BE2C (cell line): ENCODE measurements at regions not wholly inside any gene's neighbourhood (a gene's known extent, or its start where the extent isn't known, plus 50 kb on each side); places are given as distances from the start of the nearest gene placed in this dataset.
"Not testable (repeated sequence)": the region's sequence is repeated elsewhere in the genome, so short reads cannot be mapped to it uniquely, and the experiment has no call there.

ENCODE experiments used
- DNase-seq: peaks from one replicate; pipeline ENCODE4 v3.0.0-alpha.2; 2020
- H3K27me3 ChIP-seq: fragments of 250-450 bp; sonication (Bioruptor Pico); 2 replicates; pipeline ENCODE4 v1.5.1; 2020; ENCODE audit warnings: mild to moderate bottlenecking
- H3K36me3 ChIP-seq: fragments of 250-450 bp; sonication (Bioruptor Pico); 2 replicates; pipeline ENCODE4 v1.5.1; 2020; ENCODE audit warnings: mild to moderate bottlenecking
- H3K4me1 ChIP-seq: fragments of 250-450 bp; sonication (Bioruptor Pico); 2 replicates; pipeline ENCODE4 v1.5.1; 2020
- H3K4me3 ChIP-seq: 2 replicates; pipeline ENCODE4 v1.5.1; 2011; ENCODE audit warnings: low read depth, low read length
- H3K9me3 ChIP-seq: fragments of 250-450 bp; sonication (Bioruptor Pico); 2 replicates; pipeline ENCODE4 v1.5.1; 2020
- TF ChIP-seq, protein P1 (sequence below): IDR thresholded peaks from 2 replicates; pipeline ENCODE4 v1.5.1; 2012; ENCODE audit warnings: mild to moderate bottlenecking, low read depth, low read length

DNA sequence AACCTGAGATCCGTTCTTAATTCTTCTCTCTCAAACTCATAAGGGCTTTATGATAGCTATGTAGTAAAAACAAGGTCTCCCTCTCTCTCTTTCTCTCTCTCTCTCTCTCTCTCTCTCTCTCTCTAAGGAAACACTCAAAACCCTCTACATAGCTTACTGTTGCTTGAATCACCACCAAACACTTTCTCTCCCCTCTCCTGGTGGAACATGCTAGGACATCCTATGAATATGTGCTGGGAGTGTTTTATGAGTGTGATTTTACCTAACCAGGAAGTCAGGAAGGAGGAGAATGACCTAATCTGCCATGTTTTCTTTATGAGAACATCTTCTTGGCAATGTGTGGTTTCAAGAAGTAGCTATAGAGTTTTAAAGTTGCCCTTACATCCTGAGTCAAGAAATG, 844.6 kb downstream of the TTLL7 start:
- H3K27me3 ChIP-seq, H3K36me3 ChIP-seq, H3K4me1 ChIP-seq, DNase-seq, H3K4me3 ChIP-seq, H3K9me3 ChIP-seq: not testable (repeated sequence)

DNA sequence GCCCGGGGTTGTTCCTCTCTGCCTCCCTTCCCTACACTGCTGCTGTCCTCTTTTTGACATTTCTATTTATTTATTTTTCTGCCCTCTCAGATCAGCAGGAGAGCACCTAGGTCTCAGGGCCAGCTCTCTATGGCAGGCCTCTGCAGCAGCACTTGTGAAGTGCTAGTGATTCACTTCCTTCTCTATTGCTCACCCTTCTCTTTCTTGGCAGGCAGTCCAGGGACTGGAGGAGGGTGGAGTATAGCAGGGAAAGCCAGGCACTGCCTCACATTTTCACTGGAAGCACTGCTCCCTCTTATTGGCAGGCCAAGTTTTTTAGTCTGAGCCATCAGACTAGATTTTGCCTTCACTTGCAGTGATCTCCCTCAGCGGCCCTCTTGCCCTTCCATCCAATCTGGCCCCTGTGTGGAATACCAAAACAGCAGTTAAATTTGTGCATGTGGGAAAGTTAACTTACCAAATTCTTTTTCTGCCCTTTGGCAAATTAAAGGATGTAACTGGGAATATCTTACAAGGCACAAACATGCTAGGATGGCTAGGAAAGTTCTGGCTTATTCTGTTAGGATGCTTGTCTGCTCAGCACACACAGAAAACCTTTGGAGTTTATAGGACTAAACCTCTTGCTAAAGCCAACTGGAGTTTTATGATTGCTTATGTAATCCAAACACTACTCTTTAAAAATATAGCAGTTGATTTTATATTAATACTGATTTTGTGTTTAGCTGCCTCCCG, 847.6 kb downstream of the TTLL7 start:
- H3K4me1 ChIP-seq, H3K36me3 ChIP-seq, DNase-seq, H3K27me3 ChIP-seq, H3K4me3 ChIP-seq, H3K9me3 ChIP-seq: not testable (repeated sequence)

DNA sequence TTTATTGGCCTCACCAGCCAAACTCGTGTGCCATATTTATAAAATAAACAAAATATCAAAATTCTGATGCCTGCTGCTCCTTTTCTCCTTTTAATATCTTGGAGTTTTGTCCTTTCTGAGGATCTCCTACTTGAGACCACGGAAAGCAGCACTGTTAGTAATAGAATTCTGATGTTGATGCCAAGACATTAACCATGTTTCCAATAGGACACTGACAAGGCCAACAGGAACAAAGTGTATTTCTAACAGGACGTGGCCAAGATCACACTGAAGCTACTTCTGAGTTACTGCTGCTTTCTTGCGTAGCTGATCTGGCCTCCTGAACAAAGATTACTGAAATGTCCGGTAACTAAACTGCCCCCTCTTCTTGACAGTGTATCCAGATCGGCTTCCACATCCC, 848.5 kb downstream of the TTLL7 start:
- not testable (repeated sequence) for H3K9me3 ChIP-seq, H3K36me3 ChIP-seq, H3K27me3 ChIP-seq, H3K4me3 ChIP-seq, DNase-seq, H3K4me1 ChIP-seq

DNA sequence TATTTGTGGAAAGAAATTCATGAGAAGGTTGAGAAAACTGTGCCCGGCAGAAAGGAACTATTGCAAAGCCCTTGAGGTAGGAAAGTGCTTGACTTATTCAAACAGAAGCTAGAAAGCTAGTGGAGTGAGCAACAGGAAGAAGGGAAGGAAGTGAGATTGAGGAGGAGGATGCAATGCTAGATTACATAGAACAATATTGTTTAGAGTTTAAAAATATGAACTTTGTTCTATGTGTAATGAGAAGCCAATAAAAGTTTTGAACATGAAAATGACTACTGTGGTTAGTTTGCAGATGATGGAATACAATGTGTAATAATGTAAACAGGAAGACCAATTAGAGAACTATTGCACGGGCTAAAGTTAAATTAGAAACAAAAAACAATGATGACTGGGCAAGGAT, 853.1 kb downstream of the TTLL7 start:
- not testable (repeated sequence) for H3K4me3 ChIP-seq, H3K27me3 ChIP-seq, H3K36me3 ChIP-seq, H3K9me3 ChIP-seq, DNase-seq, H3K4me1 ChIP-seq

DNA sequence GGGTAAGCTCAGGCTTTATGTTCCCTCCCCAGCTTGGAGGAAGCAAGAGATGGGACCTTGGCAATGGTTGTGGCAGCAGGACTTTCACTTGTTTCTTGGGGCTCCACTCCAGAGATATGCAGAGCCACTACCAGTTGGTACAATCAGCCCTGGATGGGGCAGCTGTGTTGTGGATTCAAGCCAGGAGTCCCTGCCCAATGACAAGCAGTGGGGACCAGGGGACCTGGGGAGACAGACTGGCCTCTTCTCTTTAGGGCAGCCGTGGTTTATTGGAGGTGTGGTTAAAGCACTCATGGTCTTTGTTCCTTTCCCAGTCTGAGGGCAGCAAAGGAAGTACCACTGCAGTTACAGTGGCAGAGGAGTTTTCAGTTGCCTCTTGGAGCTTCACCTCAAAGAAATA, 856.1 kb downstream of the TTLL7 start:
- DNase-seq, H3K27me3 ChIP-seq, H3K4me1 ChIP-seq, H3K36me3 ChIP-seq, H3K4me3 ChIP-seq, H3K9me3 ChIP-seq: not testable (repeated sequence)

DNA sequence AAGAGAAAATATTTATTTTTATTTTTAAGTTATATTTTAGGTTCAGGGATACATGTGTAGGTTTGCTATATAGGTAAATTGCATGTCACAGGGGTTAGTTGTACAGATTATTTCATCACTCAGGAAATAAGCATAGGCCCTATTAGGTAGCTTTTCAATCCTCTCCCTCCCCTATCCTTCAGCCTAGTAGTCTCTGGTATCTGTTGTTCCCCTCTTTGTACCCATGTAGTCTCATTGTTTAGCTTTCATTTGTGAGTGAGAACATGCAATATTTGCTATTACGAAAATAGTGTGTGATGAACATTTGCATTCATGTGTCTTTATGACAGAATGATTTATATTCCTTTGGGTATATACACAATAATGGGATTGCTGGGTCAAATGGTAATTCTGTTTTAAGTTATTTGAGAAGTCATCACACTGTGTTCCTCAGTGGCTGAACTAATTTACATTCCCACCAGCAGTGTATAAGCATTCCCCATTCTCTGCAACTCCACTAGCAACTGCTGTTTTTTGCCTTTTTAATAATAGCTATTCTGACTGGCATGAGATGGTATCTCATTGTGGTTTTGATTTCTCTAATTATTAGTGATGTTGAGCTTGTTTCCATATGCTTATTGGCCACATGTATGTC, 863.3 kb downstream of the TTLL7 start:
- not testable (repeated sequence) for H3K9me3 ChIP-seq, DNase-seq, H3K36me3 ChIP-seq, H3K4me1 ChIP-seq, H3K4me3 ChIP-seq, H3K27me3 ChIP-seq

DNA sequence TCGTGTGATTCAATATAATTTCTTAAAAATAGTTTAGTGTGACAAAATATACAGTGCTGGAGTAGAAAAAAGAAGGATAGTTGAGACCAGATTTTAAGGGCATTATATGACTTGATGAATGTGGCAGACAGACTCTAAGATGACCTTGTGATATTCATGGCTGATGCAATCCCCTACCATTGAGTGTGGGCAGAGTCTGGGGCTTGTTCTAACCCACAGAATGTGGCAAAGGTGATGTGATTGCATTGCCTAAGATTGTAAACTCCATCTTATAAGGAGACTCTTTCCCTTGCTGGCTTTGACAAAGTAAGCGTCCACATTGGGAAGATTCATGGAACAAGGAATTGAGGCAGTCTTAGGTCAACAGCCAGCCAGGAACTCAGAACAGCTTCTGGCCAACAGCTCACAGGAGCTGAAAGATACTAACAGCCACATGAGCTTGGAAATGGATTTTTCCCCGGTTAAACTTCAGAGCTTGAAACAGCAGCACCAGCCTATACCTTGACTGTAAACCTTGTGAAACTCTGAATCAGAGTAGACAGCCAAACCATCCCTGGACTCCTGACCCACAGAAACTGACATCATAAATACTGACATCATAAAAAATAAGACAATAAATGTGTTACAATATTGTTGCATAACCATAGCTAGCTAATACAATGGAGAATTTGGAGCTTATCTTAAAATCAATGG, 864.5 kb downstream of the TTLL7 start:
- not testable (repeated sequence) for H3K4me1 ChIP-seq, H3K36me3 ChIP-seq, H3K27me3 ChIP-seq, H3K9me3 ChIP-seq, H3K4me3 ChIP-seq, DNase-seq

DNA sequence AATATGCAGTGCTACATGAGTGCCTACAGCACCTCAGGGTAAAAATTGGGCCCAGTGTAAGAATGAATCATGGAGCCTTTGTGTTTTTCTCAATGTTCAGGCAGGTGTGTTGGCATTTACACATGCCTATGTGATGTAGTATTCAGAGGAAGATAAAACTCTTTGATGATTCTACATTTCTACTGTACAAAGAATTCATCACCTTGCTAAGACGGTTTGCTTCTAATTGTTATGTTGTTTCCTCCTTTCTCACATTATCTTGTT, 867.3 kb downstream of the TTLL7 start:
- no peaks in the 10 kb centered on the region for H3K36me3 ChIP-seq
- H3K9me3 ChIP-seq: no peaks in the 10 kb centered on the region
- no peak for DNase-seq
- H3K4me3 ChIP-seq: no peak overlapping the region
- H3K4me1 ChIP-seq: no peaks in the 10 kb centered on the region
- TF ChIP-seq, protein P1, sequence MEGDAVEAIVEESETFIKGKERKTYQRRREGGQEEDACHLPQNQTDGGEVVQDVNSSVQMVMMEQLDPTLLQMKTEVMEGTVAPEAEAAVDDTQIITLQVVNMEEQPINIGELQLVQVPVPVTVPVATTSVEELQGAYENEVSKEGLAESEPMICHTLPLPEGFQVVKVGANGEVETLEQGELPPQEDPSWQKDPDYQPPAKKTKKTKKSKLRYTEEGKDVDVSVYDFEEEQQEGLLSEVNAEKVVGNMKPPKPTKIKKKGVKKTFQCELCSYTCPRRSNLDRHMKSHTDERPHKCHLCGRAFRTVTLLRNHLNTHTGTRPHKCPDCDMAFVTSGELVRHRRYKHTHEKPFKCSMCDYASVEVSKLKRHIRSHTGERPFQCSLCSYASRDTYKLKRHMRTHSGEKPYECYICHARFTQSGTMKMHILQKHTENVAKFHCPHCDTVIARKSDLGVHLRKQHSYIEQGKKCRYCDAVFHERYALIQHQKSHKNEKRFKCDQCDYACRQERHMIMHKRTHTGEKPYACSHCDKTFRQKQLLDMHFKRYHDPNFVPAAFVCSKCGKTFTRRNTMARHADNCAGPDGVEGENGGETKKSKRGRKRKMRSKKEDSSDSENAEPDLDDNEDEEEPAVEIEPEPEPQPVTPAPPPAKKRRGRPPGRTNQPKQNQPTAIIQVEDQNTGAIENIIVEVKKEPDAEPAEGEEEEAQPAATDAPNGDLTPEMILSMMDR: no peak
- H3K27me3 ChIP-seq: no peaks in the 10 kb centered on the region

DNA sequence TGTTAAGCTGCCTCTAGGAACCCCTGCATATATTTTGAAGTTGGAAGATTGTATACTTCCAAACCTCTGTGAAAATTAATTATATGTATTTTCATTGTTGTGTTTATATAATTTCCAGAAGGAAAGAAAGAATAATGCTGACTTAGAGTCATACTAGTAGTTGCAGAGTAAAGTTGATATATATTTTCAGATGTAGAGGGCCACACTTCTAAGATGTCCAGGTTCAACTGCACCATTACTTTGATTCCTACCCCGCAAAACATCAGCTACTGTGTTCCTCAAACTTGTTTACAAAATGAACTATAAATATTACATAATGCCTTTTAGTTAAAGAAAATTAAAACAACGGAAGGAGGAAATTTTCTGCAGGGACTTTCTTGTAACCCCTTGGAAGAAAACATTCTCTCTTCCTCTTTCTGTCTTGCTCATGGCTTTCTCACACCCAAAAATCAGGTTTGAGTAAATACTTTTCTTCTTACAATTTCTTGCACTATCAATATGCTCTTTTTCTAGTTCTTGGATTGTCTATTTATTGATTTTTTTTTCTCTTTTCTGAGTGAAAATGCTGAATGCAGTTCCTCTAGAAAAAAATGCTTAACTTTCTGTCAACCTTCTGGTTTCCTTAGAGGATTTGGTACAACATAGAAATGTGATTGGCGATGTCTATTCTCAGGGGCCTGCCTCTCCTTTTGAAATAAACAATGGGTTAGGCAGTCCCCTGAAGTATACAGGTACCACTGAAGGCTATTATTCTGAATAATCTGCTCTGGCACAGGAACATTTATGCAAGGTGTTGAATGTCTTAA, 867.8 kb downstream of the TTLL7 start:
- TF ChIP-seq, protein P1: no peak
- no peaks in the 10 kb centered on the region for H3K4me1 ChIP-seq
- no peak for DNase-seq

More for the DNA sequence above, 867.8 kb downstream of the TTLL7 start:
- no peaks in the 10 kb centered on the region for H3K9me3 ChIP-seq
- H3K36me3 ChIP-seq: no peaks in the 10 kb centered on the region
- no peaks in the 10 kb centered on the region for H3K27me3 ChIP-seq
- H3K4me3 ChIP-seq: no peak overlapping the region
